MCF 10A (cell line): ENCODE measurements at regions not wholly inside any gene's neighbourhood (a gene's known extent, or its start where the extent isn't known, plus 50 kb on each side); places are given as distances from the start of the nearest gene placed in this dataset.

Experiments
- BruUV-seq: library from RNA; stranded (reverse); fragments of 400-500 nt; replicated peaks from 2 replicates; lab custom pipeline; 2021; lab: Mats Ljungman, UMichigan
- CTCF ChIA-PET: fragments of 300-600 bp; sonication (Branson Sonifier 250); formaldehyde crosslinking; extraction: SDS; loops from one replicate; lab custom pipeline; 2021; ENCODE audit warnings: antibody characterized with exemption, inconsistent platforms; lab: Yijun Ruan, JAX
- POLR2A ChIA-PET: fragments of 300-600, 350-650 bp; sonication (Branson Sonifier 250); formaldehyde crosslinking; extraction: SDS; loops from one replicate; lab custom pipeline; 2020; ENCODE audit warnings: antibody characterized with exemption, inconsistent platforms; lab: Yijun Ruan, JAX
- DNase-seq: peaks from one replicate; pipeline ENCODE4 v3.0.0-alpha.2; 2018; ENCODE audit not compliant: unreplicated experiment
- H3K27ac Mint-ChIP-seq: one replicate; pipeline ENCODE4 v1.8.0; 2022; ENCODE audit warnings: mild to moderate bottlenecking, low read depth, mixed read lengths; ENCODE audit not compliant: unreplicated experiment
- H3K27me3 Mint-ChIP-seq: one replicate; pipeline ENCODE4 v1.8.0; 2022; ENCODE audit warnings: mixed read lengths; ENCODE audit not compliant: insufficient read depth, unreplicated experiment
- H3K36me3 Mint-ChIP-seq: one replicate; pipeline ENCODE4 v1.8.0; 2022; ENCODE audit warnings: mild to moderate bottlenecking, moderate library complexity, mixed read lengths; ENCODE audit not compliant: insufficient read depth, unreplicated experiment
- H3K4me1 Mint-ChIP-seq: one replicate; pipeline ENCODE4 v1.8.0; 2022; ENCODE audit warnings: mixed read lengths; ENCODE audit not compliant: insufficient read depth, unreplicated experiment
- H3K4me3 Mint-ChIP-seq: one replicate; pipeline ENCODE4 v1.8.0; 2022; ENCODE audit warnings: mild to moderate bottlenecking, moderate library complexity, mixed read lengths; ENCODE audit not compliant: unreplicated experiment
- H3K9me3 Mint-ChIP-seq: one replicate; pipeline ENCODE4 v1.8.0; 2022; ENCODE audit warnings: mixed read lengths; ENCODE audit not compliant: unreplicated experiment
- CTCF ChIP-seq: fragments of 200-600 bp; IDR thresholded peaks from one replicate; pipeline ENCODE4 v1.8.0; 2022; ENCODE audit warnings: antibody characterized with exemption, mild to moderate bottlenecking; ENCODE audit not compliant: unreplicated experiment
- intact Hi-C: fragments of 100-400 bp; cut with micrococcal nuclease; formaldehyde crosslinking; loops from 2 replicates; pipeline ENCODE4 v1.14.1; 2022

GRCh38 chr12:118780939-118781338 is 200.4 kb upstream of the SRRM4 start:
- POLR2A ChIA-PET, result no interaction called here
- no peak for TF ChIP-seq CTCF
- Mint-ChIP-seq H3K27ac (no peak overlapping the region), H3K27me3 (no peaks in the 10 kb centered on the region), H3K4me3 (no peak overlapping the region), H3K36me3 (no peaks in the 10 kb centered on the region), H3K4me1 (no peaks in the 10 kb centered on the region), H3K9me3 (peaks cover 44% of the 10 kb centered on the region)
- no peak for DNase-seq
- intact Hi-C loops, result no loop called here
- CTCF ChIA-PET, result interaction anchor here (0.9 kb wide), 1 partner anchor 61 kb away, joined by 3 read pairs; no protein-coding TSS in a partner anchor
- BruUV-seq, result no TSS peak

GRCh38 chr12:118781692-118782091 is 199.6 kb upstream of the SRRM4 start:
- intact Hi-C loops, result no loop called here
- peaks cover 38% of the 10 kb centered on the region for H3K9me3 Mint-ChIP-seq
- no TSS peak for BruUV-seq

GRCh38 chr12:118783703-118784102 is 197.6 kb upstream of the SRRM4 start:
- POLR2A ChIA-PET, result no interaction called here
- BruUV-seq, result no TSS peak

More at GRCh38 chr12:118781692-118782091, 199.6 kb upstream of the SRRM4 start:
- CTCF ChIA-PET, result interaction anchor here (0.6 kb wide), 1 partner anchor 358 kb away, joined by 3 read pairs; no protein-coding TSS in a partner anchor
- Mint-ChIP-seq H3K4me1 (no peaks in the 10 kb centered on the region), H3K27me3 (no peaks in the 10 kb centered on the region), H3K4me3 (no peak overlapping the region), H3K27ac (no peak overlapping the region), H3K36me3 (no peaks in the 10 kb centered on the region)
- POLR2A ChIA-PET, result no interaction called here
- no peak for TF ChIP-seq CTCF
- DNase-seq, result no peak

GRCh38 chr12:118790578-118790977 is 190.8 kb upstream of the SRRM4 start:
- Mint-ChIP-seq H3K4me1 (no peaks in the 10 kb centered on the region), H3K27me3 (no peaks in the 10 kb centered on the region), H3K9me3 (peaks cover 30% of the 10 kb centered on the region), H3K4me3 (no peak overlapping the region), H3K36me3 (no peaks in the 10 kb centered on the region), H3K27ac (no peak overlapping the region)
- TF ChIP-seq CTCF, result no peak
- CTCF ChIA-PET, result no interaction called here
- intact Hi-C loops, result no loop called here
- BruUV-seq, result no TSS peak
- POLR2A ChIA-PET, result no interaction called here
- DNase-seq, result no peak

More at GRCh38 chr12:118783703-118784102, 197.6 kb upstream of the SRRM4 start:
- intact Hi-C loops, result no loop called here
- no peak for DNase-seq
- TF ChIP-seq CTCF, result no peak
- H3K27me3 Mint-ChIP-seq, result no peaks in the 10 kb centered on the region
- CTCF ChIA-PET, result no interaction called here
- H3K9me3 Mint-ChIP-seq, result peaks cover 31% of the 10 kb centered on the region
- H3K4me3 Mint-ChIP-seq, result no peak overlapping the region
- no peaks in the 10 kb centered on the region for H3K4me1 Mint-ChIP-seq
- H3K27ac Mint-ChIP-seq, result no peak overlapping the region
- H3K36me3 Mint-ChIP-seq, result no peaks in the 10 kb centered on the region
